ENCODE measurements at regions not wholly inside any gene's neighbourhood (a gene's known extent, or its start where the extent isn't known, plus 50 kb on each side); places are given as distances from the start of the nearest gene placed in this dataset.

DNA sequence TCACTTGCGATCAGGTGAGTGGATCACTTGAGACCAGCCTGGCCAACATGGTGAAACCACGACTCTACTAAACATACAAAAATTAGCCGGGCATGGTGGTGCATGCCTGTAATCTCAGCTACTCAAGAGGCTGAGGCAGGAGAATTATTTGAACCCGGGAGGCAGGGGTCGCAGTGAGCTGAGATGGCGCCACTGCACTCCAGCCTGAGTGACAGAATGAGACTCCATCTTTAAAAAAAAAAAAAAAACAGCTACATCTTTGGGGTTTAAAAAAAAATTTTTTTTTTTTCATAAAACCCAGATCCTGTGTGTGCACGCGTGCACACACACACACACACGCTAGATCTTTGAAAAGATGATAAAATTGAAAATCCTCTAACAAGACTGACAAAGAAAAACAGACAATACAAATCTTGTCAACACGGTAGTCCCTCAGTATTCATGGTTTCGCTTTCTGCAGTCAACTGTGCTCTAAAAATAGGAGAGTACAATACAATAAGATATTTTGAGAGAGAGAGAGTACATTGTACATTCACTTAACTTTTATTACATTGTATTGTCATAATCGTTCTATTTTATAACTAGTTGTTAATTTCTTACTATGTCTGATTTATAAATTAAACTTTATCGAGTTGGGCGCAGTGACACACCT is 295.3 kb upstream of the RGS6 start:
- Histone ChIP-seq H3K4me2 (ENCODE audit: low read depth, low read length, poor library complexity, severe bottlenecking) (no peak overlapping the region), H3K36me3 (ENCODE audit: low read length) (no peaks in the 10 kb centered on the region), H4K20me1 (ENCODE audit: low read depth, low read length) (no peaks in the 10 kb centered on the region), H3K9ac (ENCODE audit: low read length) (no peak overlapping the region), H2AFZ (ENCODE audit: low read depth, low read length, severe bottlenecking) (no peak overlapping the region), H3K9me3 (ENCODE audit: insufficient read depth, low read length) (no peaks in the 10 kb centered on the region), H3K9me2 (replicated peaks; ENCODE audit: insufficient read depth, low read length) (no peaks in the 10 kb centered on the region), H3K27me3 (ENCODE audit: low read length) (no peaks in the 10 kb centered on the region), H3F3A (ENCODE audit: insufficient read depth) (no peaks in the 10 kb centered on the region), H3K79me2 (ENCODE audit: insufficient read depth, low read length) (no peaks in the 10 kb centered on the region), H3K4me3 (ENCODE audit: insufficient read depth, low read length, poor library complexity, severe bottlenecking) (no peak overlapping the region), H3K27ac (ENCODE audit: low read depth, low read length) (no peak overlapping the region)
- TF ChIP-seq, protein P1, sequence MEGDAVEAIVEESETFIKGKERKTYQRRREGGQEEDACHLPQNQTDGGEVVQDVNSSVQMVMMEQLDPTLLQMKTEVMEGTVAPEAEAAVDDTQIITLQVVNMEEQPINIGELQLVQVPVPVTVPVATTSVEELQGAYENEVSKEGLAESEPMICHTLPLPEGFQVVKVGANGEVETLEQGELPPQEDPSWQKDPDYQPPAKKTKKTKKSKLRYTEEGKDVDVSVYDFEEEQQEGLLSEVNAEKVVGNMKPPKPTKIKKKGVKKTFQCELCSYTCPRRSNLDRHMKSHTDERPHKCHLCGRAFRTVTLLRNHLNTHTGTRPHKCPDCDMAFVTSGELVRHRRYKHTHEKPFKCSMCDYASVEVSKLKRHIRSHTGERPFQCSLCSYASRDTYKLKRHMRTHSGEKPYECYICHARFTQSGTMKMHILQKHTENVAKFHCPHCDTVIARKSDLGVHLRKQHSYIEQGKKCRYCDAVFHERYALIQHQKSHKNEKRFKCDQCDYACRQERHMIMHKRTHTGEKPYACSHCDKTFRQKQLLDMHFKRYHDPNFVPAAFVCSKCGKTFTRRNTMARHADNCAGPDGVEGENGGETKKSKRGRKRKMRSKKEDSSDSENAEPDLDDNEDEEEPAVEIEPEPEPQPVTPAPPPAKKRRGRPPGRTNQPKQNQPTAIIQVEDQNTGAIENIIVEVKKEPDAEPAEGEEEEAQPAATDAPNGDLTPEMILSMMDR (IDR thresholded peaks at IDR 0.05; ENCODE audit: insufficient read depth, low read length, poor library complexity, severe bottlenecking), result no peak
- TF ChIP-seq EZH2phosphoT487 (conservative IDR thresholded peaks at IDR 0.05; ENCODE audit: low read length), result no peak

DNA sequence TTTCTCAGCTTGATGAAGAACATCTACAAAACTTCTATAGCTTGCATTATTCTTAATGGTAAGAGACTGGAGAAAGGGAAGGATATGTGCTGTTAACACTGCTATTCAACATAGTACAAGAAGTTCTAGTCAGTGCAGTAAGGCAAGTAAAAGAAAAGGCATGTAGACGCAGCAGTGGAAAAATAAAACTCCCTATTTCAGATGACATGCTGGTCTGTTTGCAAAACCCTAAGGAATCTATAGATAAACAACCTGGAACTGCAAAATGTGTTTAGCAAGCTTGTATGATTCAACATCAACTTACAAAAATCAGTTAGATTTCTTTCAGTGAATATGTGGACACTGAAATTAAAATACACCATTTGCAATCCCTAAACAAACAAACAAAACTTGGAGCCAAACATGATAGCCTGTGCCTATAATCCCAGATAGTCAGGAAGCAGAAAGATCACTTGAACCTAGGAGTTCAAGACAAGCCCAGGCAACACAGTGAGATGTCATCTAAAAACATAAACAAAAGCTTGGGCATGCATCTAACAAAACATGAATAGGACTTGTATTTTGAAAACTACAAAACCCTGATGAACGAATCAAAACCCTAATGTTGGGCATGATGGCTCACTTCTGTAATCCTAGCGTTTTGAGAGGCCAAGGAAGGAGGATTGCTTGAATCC is 293.6 kb upstream of the RGS6 start:
- H3K9me2 ChIP-seq (replicated peaks; ENCODE audit: insufficient read depth, low read length), result no peaks in the 10 kb centered on the region
- H3K4me3 ChIP-seq (ENCODE audit: insufficient read depth, low read length, poor library complexity, severe bottlenecking), result no peak overlapping the region
- no peaks in the 10 kb centered on the region for H3F3A ChIP-seq (ENCODE audit: insufficient read depth)
- no peaks in the 10 kb centered on the region for H3K79me2 ChIP-seq (ENCODE audit: insufficient read depth, low read length)
- no peaks in the 10 kb centered on the region for H3K27me3 ChIP-seq (ENCODE audit: low read length)
- no peaks in the 10 kb centered on the region for H4K20me1 ChIP-seq (ENCODE audit: low read depth, low read length)
- H3K27ac ChIP-seq (ENCODE audit: low read depth, low read length), result no peak overlapping the region
- no peaks in the 10 kb centered on the region for H3K9me3 ChIP-seq (ENCODE audit: insufficient read depth, low read length)
- no peak overlapping the region for H2AFZ ChIP-seq (ENCODE audit: low read depth, low read length, severe bottlenecking)
- no peaks in the 10 kb centered on the region for H3K36me3 ChIP-seq (ENCODE audit: low read length)
- TF ChIP-seq, protein P1 (IDR thresholded peaks at IDR 0.05; ENCODE audit: insufficient read depth, low read length, poor library complexity, severe bottlenecking), result no peak
- TF ChIP-seq EZH2phosphoT487 (conservative IDR thresholded peaks at IDR 0.05; ENCODE audit: low read length), result no peak
- H3K4me2 ChIP-seq (ENCODE audit: low read depth, low read length, poor library complexity, severe bottlenecking), result no peak overlapping the region
- H3K9ac ChIP-seq (ENCODE audit: low read length), result no peak overlapping the region

DNA sequence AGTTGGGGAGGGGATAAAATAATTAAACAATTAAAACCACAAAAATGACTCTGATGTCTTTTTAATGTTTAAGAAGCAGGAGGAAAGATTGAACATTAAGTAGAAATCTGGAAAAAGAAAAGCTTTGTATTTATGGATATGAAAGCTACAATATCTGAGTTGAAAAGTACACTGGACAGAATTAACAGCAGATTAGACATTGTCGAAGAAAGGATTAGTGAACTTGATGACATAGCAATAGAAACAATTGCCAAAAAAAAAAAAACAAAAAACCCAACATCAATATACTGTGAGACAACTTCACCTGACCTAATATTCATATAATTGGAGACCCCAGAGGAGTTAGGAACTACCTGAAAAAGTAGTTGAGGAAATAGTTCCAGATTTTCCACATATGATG is 289.5 kb upstream of the RGS6 start:
- no peaks in the 10 kb centered on the region for H3K27me3 ChIP-seq (ENCODE audit: low read length)
- H3K4me3 ChIP-seq (ENCODE audit: insufficient read depth, low read length, poor library complexity, severe bottlenecking), result no peak overlapping the region
- H3F3A ChIP-seq (ENCODE audit: insufficient read depth), result no peaks in the 10 kb centered on the region
- H3K36me3 ChIP-seq (ENCODE audit: low read length), result no peaks in the 10 kb centered on the region
- no peak overlapping the region for H3K4me2 ChIP-seq (ENCODE audit: low read depth, low read length, poor library complexity, severe bottlenecking)
- H3K9me2 ChIP-seq (replicated peaks; ENCODE audit: insufficient read depth, low read length), result no peaks in the 10 kb centered on the region
- H3K9ac ChIP-seq (ENCODE audit: low read length), result no peak overlapping the region
- no peaks in the 10 kb centered on the region for H4K20me1 ChIP-seq (ENCODE audit: low read depth, low read length)
- TF ChIP-seq, protein P1 (IDR thresholded peaks at IDR 0.05; ENCODE audit: insufficient read depth, low read length, poor library complexity, severe bottlenecking), result no peak
- TF ChIP-seq EZH2phosphoT487 (conservative IDR thresholded peaks at IDR 0.05; ENCODE audit: low read length), result no peak
- no peak overlapping the region for H2AFZ ChIP-seq (ENCODE audit: low read depth, low read length, severe bottlenecking)
- H3K9me3 ChIP-seq (ENCODE audit: insufficient read depth, low read length), result no peaks in the 10 kb centered on the region
- no peak overlapping the region for H3K27ac ChIP-seq (ENCODE audit: low read depth, low read length)
- no peaks in the 10 kb centered on the region for H3K79me2 ChIP-seq (ENCODE audit: insufficient read depth, low read length)

All from SU-DHL-6 (cell line).